ENCODE measurements at regions not wholly inside any gene's neighbourhood (a gene's known extent, or its start where the extent isn't known, plus 50 kb on each side); places are given as distances from the start of the nearest gene placed in this dataset.

GRCh38 chr22:27438271-27438980 lies 363.1 kb downstream of the MN1 start:
- no peak for DNase-seq

DNA sequence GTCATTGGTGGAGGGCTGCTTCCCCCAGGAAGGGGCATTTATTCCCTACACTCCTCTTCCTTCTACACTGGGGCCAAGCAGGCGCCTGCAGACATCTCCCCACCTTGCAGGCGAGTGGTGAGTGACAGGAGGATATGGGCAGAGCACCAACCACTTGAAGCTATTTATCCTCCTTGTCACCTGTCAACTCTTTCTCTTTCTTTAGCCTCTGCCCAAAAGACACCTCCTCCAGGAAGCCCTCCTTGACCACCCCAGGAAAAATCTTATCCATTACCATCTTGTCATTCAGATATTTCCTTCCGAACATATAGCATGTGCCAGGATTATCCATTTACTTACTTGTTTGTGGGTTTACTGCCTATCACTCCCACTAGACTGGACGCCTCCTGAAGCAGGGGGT lies 362.4 kb downstream of the MN1 start:
- no peak for DNase-seq

DNA sequence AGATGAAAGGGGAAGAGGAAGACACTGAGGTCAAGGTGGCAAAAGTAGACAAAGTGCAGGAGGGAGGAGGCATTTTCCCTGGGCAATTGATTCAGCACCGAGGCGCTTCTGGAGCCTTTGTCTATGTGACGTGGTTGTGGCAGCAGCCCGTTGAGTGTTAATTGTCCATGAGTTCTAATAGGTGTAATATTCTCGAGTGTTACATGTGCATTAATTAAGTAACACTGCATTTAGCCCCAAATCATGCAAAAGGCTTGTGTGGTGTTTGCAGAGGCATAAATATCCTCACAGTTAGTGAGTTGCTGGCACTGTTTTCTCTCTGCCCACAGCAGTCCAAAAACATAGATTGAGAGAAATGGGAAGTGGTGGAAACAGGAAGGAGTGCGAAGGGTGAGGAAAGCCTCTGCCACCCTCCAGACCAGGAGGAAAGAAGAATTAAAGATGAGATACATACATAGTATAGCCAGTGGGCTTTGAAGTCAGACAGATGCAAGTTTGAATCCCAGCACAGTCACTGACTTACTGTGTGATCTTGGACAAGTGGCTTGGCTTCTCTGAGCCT lies 361.2 kb downstream of the MN1 start:
- DNase-seq: no peak

- DNase-seq: no peak
Measured at GRCh38 chr22:27441706-27442475, 359.7 kb downstream of the MN1 start.

DNA sequence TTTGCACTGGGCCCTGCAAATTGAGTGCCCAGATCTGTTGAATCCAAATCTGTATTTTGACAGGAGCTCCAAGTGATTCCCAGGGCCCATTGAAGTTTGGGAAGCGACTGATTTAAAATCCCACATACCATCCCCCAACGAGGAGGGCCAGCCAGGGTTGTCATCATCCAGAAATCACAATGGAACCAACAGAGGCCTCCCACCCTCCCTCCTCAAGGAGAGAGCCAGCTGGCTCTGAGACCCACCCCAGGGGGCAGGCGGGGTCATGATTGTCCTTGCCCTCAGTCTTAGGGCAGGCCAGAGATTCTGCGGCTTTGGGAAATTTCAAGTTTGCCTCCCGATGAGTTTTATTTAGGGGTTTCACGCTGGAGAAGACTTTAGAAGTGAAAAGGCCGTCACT lies 358.2 kb downstream of the MN1 start:
- DNase-seq: no peak

GRCh38 chr22:27445881-27446280 lies 355.7 kb downstream of the MN1 start:
- no peak for DNase-seq

- no peak for DNase-seq
Measured at GRCh38 chr22:27447289-27447688, 354.3 kb downstream of the MN1 start.

DNA sequence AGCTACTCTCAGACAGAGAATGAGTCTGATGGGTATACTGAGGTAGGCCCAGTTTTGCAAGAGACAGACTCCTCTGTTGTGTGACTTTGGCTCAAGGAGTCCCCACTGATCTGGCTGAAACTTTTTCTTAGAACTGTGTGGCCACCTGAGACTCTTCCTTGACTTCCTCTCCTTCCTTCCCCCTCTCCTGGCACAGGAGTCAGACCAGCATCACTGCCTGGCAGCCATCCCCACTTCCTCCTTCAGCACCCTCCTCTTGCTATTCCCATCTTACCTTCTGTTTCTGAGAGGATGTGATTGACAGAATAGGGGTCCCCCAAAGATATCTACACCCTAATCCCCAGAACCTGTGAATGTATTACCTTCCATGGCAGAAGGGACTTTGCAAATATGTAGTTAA lies 351.1 kb downstream of the MN1 start:
- no peak for DNase-seq

GRCh38 chr22:27452245-27452644 lies 349.3 kb downstream of the MN1 start:
- DNase-seq: no peak

DNA sequence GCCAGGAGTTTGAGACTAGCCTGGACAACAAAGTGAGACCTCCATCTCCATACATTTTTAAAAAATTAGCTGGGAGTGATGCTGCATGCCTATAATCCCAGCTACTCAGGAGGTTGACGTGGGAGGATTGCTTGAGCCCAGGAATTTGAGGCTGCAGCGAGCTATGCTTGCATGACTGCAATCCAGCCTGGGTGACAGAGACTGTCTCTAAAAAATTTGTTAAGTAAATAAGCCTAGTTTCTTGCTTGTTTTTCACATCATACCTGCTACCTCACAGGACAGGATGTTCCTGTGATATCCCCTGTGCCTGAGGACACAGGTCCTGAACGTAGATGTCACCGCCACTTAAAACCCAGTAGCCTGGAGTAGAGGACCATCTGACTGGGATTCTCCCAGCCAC lies 348.6 kb downstream of the MN1 start:
- no peak for DNase-seq

DNA sequence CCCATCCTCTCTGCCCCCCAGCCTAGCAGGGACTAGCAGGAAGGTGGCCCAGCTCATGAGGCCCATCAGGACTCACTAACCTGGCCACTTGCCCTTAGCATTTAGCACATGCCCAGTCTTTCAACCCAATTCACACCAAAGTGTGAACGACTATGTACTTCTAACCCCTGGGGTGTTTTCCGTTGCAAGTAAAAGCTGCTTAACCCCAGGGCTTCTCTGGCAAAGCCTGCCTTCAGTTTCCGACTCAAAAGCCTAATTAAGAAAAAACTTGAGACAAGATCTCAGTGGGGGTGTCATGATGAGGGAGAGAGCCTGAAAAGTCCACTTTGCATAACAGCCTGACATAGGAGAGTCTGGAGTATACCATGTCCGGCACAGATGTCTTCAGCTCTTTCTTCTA lies 347.8 kb downstream of the MN1 start:
- no peak for DNase-seq

GRCh38 chr22:27454807-27455450 lies 346.6 kb downstream of the MN1 start:
- no peak for DNase-seq

GRCh38 chr22:27455526-27455925 lies 346.0 kb downstream of the MN1 start:
- DNase-seq: no peak

DNA sequence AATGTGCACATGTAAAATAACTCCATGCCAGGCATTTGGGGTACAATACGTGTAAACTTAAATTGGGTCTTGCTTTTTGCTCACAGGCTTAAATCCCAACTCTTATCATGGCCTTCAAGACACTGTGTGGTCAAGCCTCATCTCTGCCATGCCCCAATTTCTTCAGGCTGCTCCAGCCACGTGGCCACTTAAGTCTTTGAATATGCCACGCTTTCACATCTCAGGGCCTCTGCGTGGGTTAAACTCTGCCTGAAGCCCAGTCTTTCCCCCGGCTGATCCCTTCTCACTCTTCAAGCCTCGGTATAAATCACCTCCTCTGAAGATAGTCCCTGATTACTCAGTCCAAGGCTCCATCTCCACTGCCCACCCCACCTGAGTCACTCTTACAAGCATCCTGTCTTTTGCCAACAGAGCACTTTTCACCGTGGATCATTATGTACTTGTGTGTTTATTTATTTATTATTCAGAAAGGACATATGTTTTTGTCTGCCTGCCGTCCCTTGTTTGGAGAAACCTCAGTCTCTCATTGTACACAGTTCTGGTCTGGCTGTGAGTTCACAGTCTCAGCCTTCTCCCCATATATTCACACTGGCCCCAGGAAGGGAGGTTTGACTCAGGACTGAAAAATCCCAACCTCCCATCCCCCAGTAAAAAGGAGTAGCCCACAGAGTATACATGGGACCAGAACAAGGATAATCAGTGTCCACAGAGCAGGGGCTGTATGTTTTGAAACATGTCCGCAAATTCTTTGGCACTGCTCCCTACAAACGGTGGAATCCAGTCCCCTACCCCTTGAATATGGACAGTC lies 344.7 kb downstream of the MN1 start:
- no peak for DNase-seq

DNA sequence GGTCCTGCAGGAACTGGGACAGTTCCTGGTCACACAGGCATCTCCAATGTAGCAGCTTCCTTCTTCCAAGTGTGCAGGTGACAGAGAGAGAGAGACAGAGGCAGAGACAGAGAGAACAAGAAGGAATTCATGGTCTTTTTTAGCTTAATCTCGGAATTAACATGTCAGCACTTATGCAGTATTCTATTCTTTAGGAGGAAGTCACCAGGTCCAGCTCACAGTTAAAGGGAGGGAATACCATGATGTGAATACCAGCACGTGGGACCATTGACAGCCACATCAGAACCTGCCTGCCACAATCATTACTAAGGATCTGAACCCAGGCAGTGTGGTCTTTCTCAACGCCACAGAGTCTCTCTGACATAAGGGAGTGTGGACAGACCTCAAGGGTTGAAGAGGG lies 341.6 kb downstream of the MN1 start:
- no peak for DNase-seq

GRCh38 chr22:27460591-27461347 lies 340.8 kb downstream of the MN1 start:
- no peak for DNase-seq

GRCh38 chr22:27461470-27461869 lies 340.1 kb downstream of the MN1 start:
- no peak for DNase-seq

- DNase-seq: no peak
Measured at GRCh38 chr22:27462190-27462589, 339.4 kb downstream of the MN1 start.

- DNase-seq: no peak
Measured at GRCh38 chr22:27463121-27463660, 338.4 kb downstream of the MN1 start.

- DNase-seq: no peak
Measured at GRCh38 chr22:27466229-27466628, 335.3 kb downstream of the MN1 start.

- DNase-seq: no peak
Measured at GRCh38 chr22:27466778-27467438, 334.6 kb downstream of the MN1 start.
